Nephron (organoid): ENCODE measurements at regions not wholly inside any gene's neighbourhood (a gene's known extent, or its start where the extent isn't known, plus 50 kb on each side); places are given as distances from the start of the nearest gene placed in this dataset.

Experiments used
- H3K27ac Mint-ChIP-seq, 3 experiments: 2 replicates each; pipeline ENCODE4 v1.8.0; 2020; ENCODE audit warnings: mixed read lengths in 3 of 3, mild to moderate bottlenecking in 2 of 3, moderate library complexity in 1 of 3
- H3K27me3 Mint-ChIP-seq: 2 replicates; pipeline ENCODE4 v1.8.0; 2021; ENCODE audit warnings: low read depth, mild to moderate bottlenecking, moderate library complexity, mixed read lengths
- H3K36me3 Mint-ChIP-seq: 2 replicates; pipeline ENCODE4 v1.8.0; 2020; ENCODE audit warnings: low read depth, mixed read lengths
- H3K4me1 Mint-ChIP-seq: 2 replicates; pipeline ENCODE4 v1.8.0; 2020; ENCODE audit warnings: mixed read lengths
- H3K4me3 Mint-ChIP-seq, 3 experiments: 2 replicates each; pipeline ENCODE4 v1.8.0; 2020; ENCODE audit warnings: mild to moderate bottlenecking in 3 of 3, mixed read lengths in 3 of 3, moderate library complexity in 2 of 3
- H3K9me3 Mint-ChIP-seq: 2 replicates; pipeline ENCODE4 v1.8.0; 2020; ENCODE audit warnings: mixed read lengths
- CTCF ChIP-seq, 3 experiments: fragments of 200-600 bp; sonication (generic); IDR thresholded peaks; one replicate each; pipeline ENCODE4 v1.5.0; 2021; ENCODE audit warnings: antibody characterized with exemption in 3 of 3; ENCODE audit not compliant: unreplicated experiment in 3 of 3

- no peaks in the 10 kb centered on the region for H3K36me3 Mint-ChIP-seq
- H3K4me1 Mint-ChIP-seq = peaks cover 12% of the 10 kb centered on the region
- no peak overlapping the region for H3K4me3 Mint-ChIP-seq
- peaks cover 7% of the 10 kb centered on the region for H3K27me3 Mint-ChIP-seq
- TF ChIP-seq CTCF (IDR thresholded peaks at IDR 0.05; ENCODE audit: unreplicated experiment in 3 of 3) = no peak
- no peak overlapping the region for H3K27ac Mint-ChIP-seq
- no peaks in the 10 kb centered on the region for H3K9me3 Mint-ChIP-seq
Measured at GRCh38 chr15:29360152-29360551, 90.5 kb upstream of the NSMCE3 start.

- Mint-ChIP-seq H3K9me3 (no peaks in the 10 kb centered on the region), H3K4me1 (peaks cover 8% of the 10 kb centered on the region), H3K27me3 (peaks cover 8% of the 10 kb centered on the region), H3K4me3 (no peak overlapping the region), H3K27ac (no peak overlapping the region), H3K36me3 (no peaks in the 10 kb centered on the region)
- no peak for TF ChIP-seq CTCF (IDR thresholded peaks at IDR 0.05; ENCODE audit: unreplicated experiment in 3 of 3)
Measured at GRCh38 chr15:29356786-29357185, 87.2 kb upstream of the NSMCE3 start.

- Mint-ChIP-seq H3K4me3 (no peak overlapping the region), H3K27me3 (peaks cover 3% of the 10 kb centered on the region), H3K9me3 (no peaks in the 10 kb centered on the region), H3K4me1 (peaks cover 6% of the 10 kb centered on the region), H3K36me3 (no peaks in the 10 kb centered on the region), H3K27ac (no peak overlapping the region)
- no peak for TF ChIP-seq CTCF (IDR thresholded peaks at IDR 0.05; ENCODE audit: unreplicated experiment in 3 of 3)
Measured at GRCh38 chr15:29355477-29355876, 85.9 kb upstream of the NSMCE3 start.

GRCh38 chr15:29352402-29352801 is 82.8 kb upstream of the NSMCE3 start:
- peaks cover 3% of the 10 kb centered on the region for H3K27me3 Mint-ChIP-seq
- TF ChIP-seq CTCF (IDR thresholded peaks at IDR 0.05; ENCODE audit: unreplicated experiment in 3 of 3) = no peak
- H3K4me3 Mint-ChIP-seq = no peak overlapping the region
- no peaks in the 10 kb centered on the region for H3K9me3 Mint-ChIP-seq
- no peaks in the 10 kb centered on the region for H3K36me3 Mint-ChIP-seq
- no peak overlapping the region for H3K27ac Mint-ChIP-seq
- peaks cover 25% of the 10 kb centered on the region for H3K4me1 Mint-ChIP-seq

- H3K4me1 Mint-ChIP-seq = peaks cover 42% of the 10 kb centered on the region
Measured at GRCh38 chr15:29349196-29349595, 79.6 kb upstream of the NSMCE3 start.

More at GRCh38 chr15:29349196-29349595, 79.6 kb upstream of the NSMCE3 start:
- no peak for TF ChIP-seq CTCF (IDR thresholded peaks at IDR 0.05; ENCODE audit: unreplicated experiment in 3 of 3)
- Mint-ChIP-seq H3K9me3 (no peaks in the 10 kb centered on the region), H3K27me3 (peaks cover 3% of the 10 kb centered on the region), H3K27ac (peak overlapping the region in 1 of 3 experiments; percentile 61), H3K4me3 (no peak overlapping the region), H3K36me3 (no peaks in the 10 kb centered on the region)
